ENCODE measurements at regions not wholly inside any gene's neighbourhood (a gene's known extent, or its start where the extent isn't known, plus 50 kb on each side); places are given as distances from the start of the nearest gene placed in this dataset.

GRCh38 chr1:30639881-30640452, 83.4 kb downstream of the MATN1 start:
- H3K4me1 Mint-ChIP-seq (ENCODE audit: low read depth, unreplicated experiment): no peaks in the 10 kb centered on the region
- no peak overlapping the region for H3K9ac ChIP-seq (ENCODE audit: low read length)
- H4K20me1 ChIP-seq (ENCODE audit: insufficient read depth, low read length): no peaks in the 10 kb centered on the region
- H3K4me1 ChIP-seq (ENCODE audit: insufficient read depth, low read length): no peaks in the 10 kb centered on the region
- H3K4me2 ChIP-seq (ENCODE audit: low read length): no peak overlapping the region
- no peak overlapping the region for H3K27ac ChIP-seq (ENCODE audit: low read depth, low read length)
- no peaks in the 10 kb centered on the region for H3K79me2 ChIP-seq (ENCODE audit: insufficient read depth, low read length)
- H3K27ac Mint-ChIP-seq (ENCODE audit: unreplicated experiment): no peak overlapping the region
- H3K9me3 ChIP-seq (ENCODE audit: insufficient read depth, low read depth, low read length): no peaks in the 10 kb centered on the region
- H3K27me3 ChIP-seq (ENCODE audit: insufficient read depth, low read length): peaks cover 13% of the 10 kb centered on the region
- H2AFZ ChIP-seq (ENCODE audit: low read depth, low read length): no peak overlapping the region
- H3K4me3 ChIP-seq (ENCODE audit: insufficient read depth, low read depth, low read length): no peak overlapping the region
- H3K4me3 Mint-ChIP-seq (ENCODE audit: unreplicated experiment): no peak overlapping the region
- FAIRE-seq (no peak), DNase-seq (ENCODE audit: low read depth) (no peak)
- no peaks in the 10 kb centered on the region for H3K9me3 Mint-ChIP-seq (ENCODE audit: unreplicated experiment)
- no peaks in the 10 kb centered on the region for H3K36me3 ChIP-seq (ENCODE audit: insufficient read depth, low read length)
- peaks cover 48% of the 10 kb centered on the region for H3K27me3 Mint-ChIP-seq (ENCODE audit: low read depth, unreplicated experiment)
- no peaks in the 10 kb centered on the region for H3K36me3 Mint-ChIP-seq (ENCODE audit: low read depth, unreplicated experiment)
- TF ChIP-seq EZH2 (IDR thresholded peaks at IDR 0.05; ENCODE audit: insufficient read depth, low read length): no peak
- no peak for TF ChIP-seq CTCF (IDR thresholded peaks at IDR 0.05; ENCODE audit: insufficient read depth, low read depth, low read length)

GRCh38 chr1:30638811-30639210, 84.6 kb downstream of the MATN1 start:
- Mint-ChIP-seq H3K4me1 (ENCODE audit: low read depth, unreplicated experiment) (no peaks in the 10 kb centered on the region), H3K27ac (ENCODE audit: unreplicated experiment) (no peak overlapping the region)

More at GRCh38 chr1:30638811-30639210, 84.6 kb downstream of the MATN1 start:
- Histone ChIP-seq H4K20me1 (ENCODE audit: insufficient read depth, low read length) (no peaks in the 10 kb centered on the region), H3K36me3 (ENCODE audit: insufficient read depth, low read length) (no peaks in the 10 kb centered on the region), H3K4me2 (ENCODE audit: low read length) (no peak overlapping the region), H3K79me2 (ENCODE audit: insufficient read depth, low read length) (no peaks in the 10 kb centered on the region), H3K4me1 (ENCODE audit: insufficient read depth, low read length) (no peaks in the 10 kb centered on the region), H3K27me3 (ENCODE audit: insufficient read depth, low read length) (peaks cover 7% of the 10 kb centered on the region), H2AFZ (ENCODE audit: low read depth, low read length) (no peak overlapping the region), H3K27ac (ENCODE audit: low read depth, low read length) (no peak overlapping the region), H3K9me3 (ENCODE audit: insufficient read depth, low read depth, low read length) (no peaks in the 10 kb centered on the region), H3K4me3 (ENCODE audit: insufficient read depth, low read depth, low read length) (no peak overlapping the region), H3K9ac (ENCODE audit: low read length) (no peak overlapping the region)
- FAIRE-seq (no peak), DNase-seq (ENCODE audit: low read depth) (no peak)
- TF ChIP-seq EZH2 (IDR thresholded peaks at IDR 0.05; ENCODE audit: insufficient read depth, low read length) (no peak), CTCF (IDR thresholded peaks at IDR 0.05; ENCODE audit: insufficient read depth, low read depth, low read length) (no peak)
- Mint-ChIP-seq H3K9me3 (ENCODE audit: unreplicated experiment) (no peaks in the 10 kb centered on the region), H3K27me3 (ENCODE audit: low read depth, unreplicated experiment) (peaks cover 43% of the 10 kb centered on the region), H3K36me3 (ENCODE audit: low read depth, unreplicated experiment) (no peaks in the 10 kb centered on the region), H3K4me3 (ENCODE audit: unreplicated experiment) (no peak overlapping the region)
